OCI-LY3 (cell line): ENCODE measurements at regions not wholly inside any gene's neighbourhood (a gene's known extent, or its start where the extent isn't known, plus 50 kb on each side); places are given as distances from the start of the nearest gene placed in this dataset.

ENCODE experiments used
- H2AFZ ChIP-seq: fragments of 200-600, 300-600 bp; shearing (Covaris generic); 2 replicates; pipeline ENCODE4 v1.6.0; 2014; ENCODE audit warnings: antibody characterized with exemption, low read depth, low read length
- H3K27ac ChIP-seq: fragments of 200-600, 300-600 bp; sonication (generic); 2 replicates; pipeline ENCODE4 v1.5.1; 2014; ENCODE audit warnings: mild to moderate bottlenecking, low read length, moderate library complexity, mixed read lengths
- H3K27me3 ChIP-seq: fragments of 200-600, 300-600 bp; sonication (generic); 2 replicates; pipeline ENCODE4 v1.6.1; 2014; ENCODE audit warnings: low read depth, low read length, mixed read lengths
- H3K36me3 ChIP-seq: fragments of 200-600, 300-600 bp; sonication (generic); replicated peaks from 2 replicates; pipeline ENCODE3; 2014; ENCODE audit warnings: low read depth, low read length, mixed read lengths
- H3K4me1 ChIP-seq: fragments of 300-600, 200-600 bp; sonication (generic); 2 replicates; pipeline ENCODE4 v1.6.1; 2014; ENCODE audit warnings: low read length, mixed read lengths
- H3K4me2 ChIP-seq: fragments of 200-600, 300-600 bp; sonication (generic); 2 replicates; pipeline ENCODE4 v1.6.1; 2014; ENCODE audit warnings: low read length, mixed read lengths
- H3K4me3 ChIP-seq: fragments of 300-600, 200-600 bp; sonication (generic); 2 replicates; pipeline ENCODE4 v1.5.1; 2014; ENCODE audit warnings: antibody characterized with exemption, mild to moderate bottlenecking, low read length, moderate library complexity
- H3K79me2 ChIP-seq: fragments of 300-600, 200-600 bp; shearing (Covaris generic); 2 replicates; pipeline ENCODE4 v1.6.1; 2014; ENCODE audit warnings: mild to moderate bottlenecking, low read length, mixed read lengths
- H3K9ac ChIP-seq: fragments of 300-600, 200-600 bp; shearing (Covaris generic); 2 replicates; pipeline ENCODE4 v1.6.0; 2014; ENCODE audit warnings: mild to moderate bottlenecking, low read length, moderate library complexity
- H3K9me3 ChIP-seq: fragments of 200-600, 300-600 bp; shearing (Covaris generic); 2 replicates; pipeline ENCODE4 v1.6.1; 2014; ENCODE audit warnings: low read length, mixed read lengths; ENCODE audit not compliant: insufficient read depth
- H4K20me1 ChIP-seq: fragments of 200-600, 300-600 bp; sonication (generic); 2 replicates; pipeline ENCODE4 v1.6.1; 2016; ENCODE audit warnings: low read length, mixed read lengths; ENCODE audit not compliant: insufficient read depth
- EZH2phosphoT487 ChIP-seq: fragments of 200-600 bp; shearing (Covaris generic); IDR thresholded peaks from 2 replicates; pipeline ENCODE4 v1.6.1; 2018; ENCODE audit warnings: antibody characterized with exemption, mixed run types, low read depth
- TF ChIP-seq, protein P1 (sequence below): fragments of 200-600, 300-600 bp; sonication (generic); IDR thresholded peaks from 2 replicates; pipeline ENCODE4 v1.5.1; 2014; ENCODE audit warnings: antibody characterized with exemption, low read length, low read depth

DNA sequence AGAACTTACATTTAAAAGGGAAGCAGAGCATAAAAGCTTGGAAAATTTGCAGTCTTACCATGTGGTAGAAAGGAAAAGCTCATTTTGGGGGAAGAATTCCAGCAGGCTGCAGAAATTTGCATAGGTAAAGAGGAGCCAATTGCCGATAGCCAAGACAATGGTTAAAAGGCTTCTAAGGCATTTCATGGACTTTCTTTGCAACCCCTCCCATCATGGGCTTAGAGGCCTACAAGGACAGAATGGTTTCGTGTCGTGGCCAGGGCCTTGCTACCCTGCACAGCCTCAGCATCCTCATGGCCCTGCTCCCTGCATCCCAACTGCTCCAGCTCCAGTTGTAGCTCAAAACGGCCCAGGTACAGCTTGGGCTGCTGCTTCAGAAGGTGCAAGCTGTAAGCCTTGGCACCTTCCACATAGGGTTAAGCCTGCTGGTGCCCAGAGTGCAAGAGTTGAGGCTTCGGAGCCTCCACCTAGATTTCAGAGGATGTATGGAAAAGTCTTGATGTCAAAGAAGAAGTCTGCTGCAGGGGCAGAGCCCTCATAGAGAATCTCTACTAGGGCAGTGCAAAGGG, 420.3 kb downstream of the PCDH17 start:
- Histone ChIP-seq H3K36me3 (no peaks in the 10 kb centered on the region), H3K27me3 (no peaks in the 10 kb centered on the region), H3K79me2 (no peaks in the 10 kb centered on the region), H3K27ac (no peak overlapping the region), H3K4me1 (no peaks in the 10 kb centered on the region), H3K4me2 (no peak overlapping the region), H3K9me3 (no peaks in the 10 kb centered on the region), H3K4me3 (no peak overlapping the region), H3K9ac (no peak overlapping the region), H2AFZ (no peak overlapping the region), H4K20me1 (no peaks in the 10 kb centered on the region)
- TF ChIP-seq, protein P1, sequence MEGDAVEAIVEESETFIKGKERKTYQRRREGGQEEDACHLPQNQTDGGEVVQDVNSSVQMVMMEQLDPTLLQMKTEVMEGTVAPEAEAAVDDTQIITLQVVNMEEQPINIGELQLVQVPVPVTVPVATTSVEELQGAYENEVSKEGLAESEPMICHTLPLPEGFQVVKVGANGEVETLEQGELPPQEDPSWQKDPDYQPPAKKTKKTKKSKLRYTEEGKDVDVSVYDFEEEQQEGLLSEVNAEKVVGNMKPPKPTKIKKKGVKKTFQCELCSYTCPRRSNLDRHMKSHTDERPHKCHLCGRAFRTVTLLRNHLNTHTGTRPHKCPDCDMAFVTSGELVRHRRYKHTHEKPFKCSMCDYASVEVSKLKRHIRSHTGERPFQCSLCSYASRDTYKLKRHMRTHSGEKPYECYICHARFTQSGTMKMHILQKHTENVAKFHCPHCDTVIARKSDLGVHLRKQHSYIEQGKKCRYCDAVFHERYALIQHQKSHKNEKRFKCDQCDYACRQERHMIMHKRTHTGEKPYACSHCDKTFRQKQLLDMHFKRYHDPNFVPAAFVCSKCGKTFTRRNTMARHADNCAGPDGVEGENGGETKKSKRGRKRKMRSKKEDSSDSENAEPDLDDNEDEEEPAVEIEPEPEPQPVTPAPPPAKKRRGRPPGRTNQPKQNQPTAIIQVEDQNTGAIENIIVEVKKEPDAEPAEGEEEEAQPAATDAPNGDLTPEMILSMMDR = no peak
- no peak for TF ChIP-seq EZH2phosphoT487

DNA sequence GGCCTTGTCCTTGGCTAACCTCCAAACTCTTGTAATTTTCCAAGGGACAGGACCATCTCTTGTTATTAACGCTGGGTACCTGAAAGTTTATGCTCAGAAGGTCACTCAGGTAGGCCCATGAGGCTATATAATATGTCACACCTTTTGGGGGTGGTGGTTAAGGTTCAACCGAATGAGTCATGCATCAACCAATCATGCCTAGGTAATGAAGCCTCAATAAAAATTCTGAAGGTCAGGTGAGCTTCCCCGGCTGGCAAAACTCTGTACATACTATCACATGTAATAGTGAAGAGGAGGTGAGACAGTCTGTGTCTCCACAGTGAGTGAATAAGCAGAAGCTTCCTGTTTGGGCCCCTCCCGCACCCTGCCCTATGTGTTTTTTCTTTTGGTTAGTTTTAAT, 424.9 kb downstream of the PCDH17 start:
- Histone ChIP-seq H3K4me1 (no peaks in the 10 kb centered on the region), H3K4me2 (no peak overlapping the region), H3K9ac (no peak overlapping the region), H3K27me3 (no peaks in the 10 kb centered on the region), H2AFZ (no peak overlapping the region), H3K9me3 (no peaks in the 10 kb centered on the region), H3K79me2 (no peaks in the 10 kb centered on the region), H4K20me1 (no peaks in the 10 kb centered on the region), H3K36me3 (no peaks in the 10 kb centered on the region), H3K27ac (no peak overlapping the region), H3K4me3 (no peak overlapping the region)
- no peak for TF ChIP-seq EZH2phosphoT487
- TF ChIP-seq, protein P1 = no peak

DNA sequence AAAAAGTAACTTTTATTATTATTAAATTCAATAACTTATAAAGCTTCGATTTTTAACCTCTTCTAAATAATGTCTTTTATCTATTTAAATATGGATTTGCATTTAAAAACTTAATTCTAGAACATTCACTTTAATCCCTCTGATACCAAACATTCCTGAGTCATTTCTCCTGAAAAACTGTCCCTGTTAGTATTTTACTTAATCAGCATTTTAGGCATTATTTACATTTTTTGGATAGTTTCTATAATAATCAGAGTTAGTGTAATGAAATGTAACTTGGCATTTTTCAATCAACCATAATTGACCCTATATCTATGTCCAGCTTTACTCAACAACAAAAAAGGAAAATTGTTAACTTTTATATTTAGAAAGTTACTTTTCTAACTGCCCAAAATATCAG, 428.1 kb downstream of the PCDH17 start:
- Histone ChIP-seq H3K4me1 (no peaks in the 10 kb centered on the region), H3K4me3 (no peak overlapping the region), H3K9me3 (no peaks in the 10 kb centered on the region), H3K9ac (no peak overlapping the region), H3K27me3 (no peaks in the 10 kb centered on the region), H2AFZ (no peak overlapping the region), H3K27ac (no peak overlapping the region), H4K20me1 (no peaks in the 10 kb centered on the region), H3K79me2 (no peaks in the 10 kb centered on the region), H3K36me3 (no peaks in the 10 kb centered on the region), H3K4me2 (no peak overlapping the region)
- TF ChIP-seq EZH2phosphoT487 = no peak
- TF ChIP-seq, protein P1 = no peak

DNA sequence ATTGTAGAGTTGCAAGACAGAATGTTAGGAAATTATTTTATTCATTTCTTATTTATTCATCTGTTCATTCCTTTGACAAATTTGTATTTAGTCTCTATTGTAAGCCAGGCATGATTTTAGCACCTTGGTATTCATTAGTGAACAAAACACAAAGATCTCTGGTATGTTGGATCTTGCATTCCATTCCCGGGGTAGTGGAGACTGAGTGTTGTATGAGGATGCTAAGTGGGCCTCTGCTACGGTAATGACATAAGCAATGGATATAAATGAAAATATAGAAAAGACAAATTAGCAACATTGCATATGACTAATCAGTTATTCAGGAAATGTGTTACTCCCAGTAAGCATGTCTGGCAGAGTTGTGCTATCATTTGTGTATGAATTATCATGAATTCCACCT, 449.3 kb downstream of the PCDH17 start:
- H3K36me3 ChIP-seq = no peaks in the 10 kb centered on the region
- TF ChIP-seq EZH2phosphoT487 = no peak
- TF ChIP-seq, protein P1 = no peak
- H3K4me1 ChIP-seq = 0 out of 2 replicates have a peak, but pooled peaks cover 3% of the 10 kb centered on the region
- no peak overlapping the region for H3K9ac ChIP-seq
- H3K4me3 ChIP-seq = no peak overlapping the region
- no peak overlapping the region for H3K4me2 ChIP-seq
- H3K79me2 ChIP-seq = no peaks in the 10 kb centered on the region
- H3K27me3 ChIP-seq = no peaks in the 10 kb centered on the region
- no peaks in the 10 kb centered on the region for H3K9me3 ChIP-seq
- H2AFZ ChIP-seq = no peak overlapping the region
- no peaks in the 10 kb centered on the region for H4K20me1 ChIP-seq
- H3K27ac ChIP-seq = no peak overlapping the region
